GM18868 (cell line): ENCODE measurements at regions not wholly inside any gene's neighbourhood (a gene's known extent, or its start where the extent isn't known, plus 50 kb on each side); places are given as distances from the start of the nearest gene placed in this dataset.
"Not testable (repeated sequence)": the region's sequence is repeated elsewhere in the genome, so short reads cannot be mapped to it uniquely, and the experiment has no call there.

ENCODE experiments used
- ATAC-seq: cut with Tn5 transposase; IDR thresholded peaks from one replicate; pipeline ENCODE4 v1.9.1; 2021; ENCODE audit warnings: mild to moderate bottlenecking, moderate library complexity; ENCODE audit not compliant: unreplicated experiment

DNA sequence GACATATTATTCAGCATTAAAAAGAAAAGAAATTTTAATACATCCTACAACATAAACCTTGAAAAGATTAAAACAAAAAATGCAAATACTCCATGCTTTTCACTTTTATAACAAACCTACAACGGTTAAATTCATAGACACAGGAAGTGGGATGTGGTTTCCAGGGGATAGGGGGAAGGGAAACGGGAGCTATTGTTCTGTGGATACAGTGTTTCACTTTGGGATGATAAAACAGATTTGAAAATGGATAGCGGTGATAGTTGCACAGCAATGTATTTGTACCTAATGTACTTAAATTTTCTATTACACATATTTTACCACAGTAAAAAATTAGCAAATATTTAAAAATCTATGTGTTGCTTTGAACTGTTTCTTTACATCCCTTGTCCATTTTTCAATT lies 368.0 kb downstream of the CDY2B start:
- ATAC-seq: not testable (repeated sequence)

- ATAC-seq: not testable (repeated sequence)
Measured at GRCh38 chrY:17511476-17511875, 368.5 kb downstream of the CDY2B start.

DNA sequence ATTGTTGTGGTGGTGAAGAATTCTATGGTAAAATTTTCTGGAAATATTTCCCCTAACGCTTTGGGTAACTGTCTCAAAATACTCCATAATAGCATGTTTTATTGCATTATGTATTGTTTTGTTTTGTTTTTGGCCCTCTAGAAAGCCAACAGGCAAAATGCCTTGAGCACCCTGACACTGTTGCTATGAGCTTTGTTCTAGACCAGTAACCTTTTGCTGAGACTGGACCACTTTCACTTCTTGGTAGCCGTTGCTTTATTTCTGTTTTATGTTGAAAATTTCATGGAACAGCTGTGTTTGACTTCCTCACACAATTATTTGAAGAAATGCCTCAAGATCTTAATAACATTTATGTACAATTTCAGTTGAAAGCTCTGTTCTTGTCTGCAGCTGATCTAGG lies 374.2 kb downstream of the CDY2B start:
- ATAC-seq: not testable (repeated sequence)

DNA sequence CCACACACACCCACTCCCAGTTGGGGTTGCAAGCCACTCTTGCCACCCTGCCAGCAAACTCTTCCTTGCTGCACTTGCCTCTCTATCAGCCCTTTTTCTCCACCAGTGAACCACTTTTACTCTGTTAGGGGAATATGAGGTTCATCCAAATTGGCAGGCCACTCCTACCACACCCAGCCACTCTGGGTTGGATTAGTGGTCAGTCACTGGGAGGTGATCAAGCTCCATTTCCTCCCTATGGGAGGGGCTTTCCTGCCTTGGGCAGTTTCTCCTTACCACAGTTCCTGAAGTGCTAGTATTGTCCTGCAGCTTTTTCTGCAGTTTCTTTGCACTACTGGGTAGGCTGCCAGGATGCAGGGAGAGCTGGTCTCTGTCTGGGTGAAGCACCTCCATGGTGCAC lies 395.3 kb downstream of the CDY2B start:
- not testable (repeated sequence) for ATAC-seq

GRCh38 chrY:17484157-17484556 lies 395.9 kb downstream of the CDY2B start:
- ATAC-seq: peak; percentile 77

DNA sequence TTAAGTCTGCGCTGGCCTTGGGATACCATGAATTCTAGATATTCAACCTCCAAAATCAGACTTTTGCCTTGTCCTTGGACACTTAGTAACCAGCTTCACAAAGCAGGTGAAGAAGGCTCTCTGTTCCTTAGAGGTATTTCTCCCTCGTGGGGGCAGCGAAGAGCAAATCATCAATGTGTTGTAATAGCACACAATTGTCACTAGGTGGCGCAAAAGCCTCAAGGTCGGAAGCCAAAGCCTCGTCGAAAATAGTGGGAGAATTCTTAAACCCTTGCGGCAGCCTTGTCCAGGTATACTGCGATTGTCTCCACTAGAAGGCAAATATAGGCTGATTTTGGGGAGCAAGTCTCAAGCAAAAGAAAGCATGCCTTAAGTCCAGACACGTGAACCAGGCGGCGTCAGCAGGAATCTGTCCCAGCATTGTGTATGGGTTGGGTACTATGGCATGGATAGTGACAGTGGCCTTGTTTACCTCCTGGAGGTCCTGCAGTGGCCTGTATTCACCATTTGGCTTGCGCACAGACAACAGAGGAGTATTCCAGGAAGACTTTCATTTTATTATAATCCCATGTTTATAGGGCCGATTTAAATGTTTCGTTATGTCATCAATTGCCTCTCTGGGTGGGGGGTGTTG lies 398.5 kb downstream of the CDY2B start:
- peak; percentile 63 for ATAC-seq

DNA sequence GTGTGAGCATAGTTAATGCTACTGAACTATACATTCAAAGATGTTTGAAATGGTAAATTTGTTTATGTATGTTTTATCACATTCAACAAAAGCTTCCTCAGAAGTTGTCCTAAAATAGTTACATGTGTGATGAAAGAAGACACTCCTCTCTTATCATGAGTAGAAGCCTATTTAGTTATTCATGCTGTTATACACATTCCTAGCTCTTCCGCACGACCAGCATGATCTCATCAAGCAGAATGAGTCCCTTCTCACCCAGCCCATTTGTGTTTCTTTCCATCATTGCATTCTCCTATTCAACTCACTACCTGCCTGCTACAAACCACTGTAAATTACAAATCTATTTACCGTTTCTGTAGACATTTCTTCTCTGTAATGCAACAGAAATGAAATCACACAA lies 408.0 kb downstream of the CDY2B start:
- ATAC-seq: not testable (repeated sequence)

DNA sequence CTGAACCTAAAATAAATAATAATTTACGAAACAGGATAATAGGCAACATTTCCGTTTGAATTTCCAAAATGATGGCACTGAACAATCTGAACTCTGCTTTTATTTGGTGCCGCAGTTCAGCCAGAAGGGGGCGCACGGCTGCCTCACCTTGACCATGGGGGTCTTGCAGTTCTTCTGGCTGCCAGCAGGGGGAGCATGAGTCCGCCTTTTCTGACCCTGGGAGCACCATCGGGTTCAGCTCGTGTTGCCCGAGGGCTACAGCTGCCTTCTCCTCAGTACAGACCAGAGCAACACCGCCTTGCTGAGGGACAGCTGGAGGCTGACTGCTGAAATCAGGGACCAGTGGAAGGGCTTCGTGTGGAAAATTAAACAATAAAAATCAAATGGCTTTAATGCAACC lies 420.3 kb downstream of the CDY2B start:
- ATAC-seq: peak; percentile 98

- no peak for ATAC-seq
Measured at GRCh38 chrY:17430570-17431166, 449.4 kb downstream of the CDY2B start.

DNA sequence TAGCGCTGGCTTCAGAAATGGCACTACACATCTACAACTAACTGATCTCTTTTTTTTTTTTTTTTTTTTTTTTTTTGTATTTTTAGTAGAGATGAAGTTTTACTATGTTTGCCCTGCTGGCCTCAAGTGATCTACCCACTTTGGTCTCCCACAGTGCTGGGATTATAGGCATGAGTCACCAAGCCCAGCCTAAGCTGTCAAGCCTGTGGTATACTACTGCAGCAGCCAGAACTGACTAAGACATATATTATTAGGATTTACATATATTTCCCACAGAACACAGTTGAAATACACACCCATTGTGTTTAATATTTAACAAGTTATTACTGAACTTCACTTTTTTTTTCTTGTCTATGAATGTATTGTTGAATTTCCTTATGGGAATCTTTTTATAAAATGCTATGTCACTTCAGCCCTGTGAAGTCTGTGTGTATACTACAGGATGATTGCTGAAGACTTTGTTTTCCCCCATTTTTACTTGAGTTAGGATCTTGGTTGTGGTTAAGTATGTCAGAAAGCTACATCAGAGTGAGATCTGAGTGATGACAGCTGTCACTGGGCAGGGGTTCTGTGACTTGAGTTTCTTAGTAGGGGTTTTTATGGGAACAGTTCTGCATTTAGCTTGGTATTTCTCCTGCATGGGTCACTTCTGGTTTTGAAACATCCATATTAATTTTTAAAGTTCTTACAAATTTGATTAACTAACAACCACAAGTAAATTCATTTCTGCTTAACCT lies 481.5 kb downstream of the CDY2B start:
- peak; percentile 68 for ATAC-seq

DNA sequence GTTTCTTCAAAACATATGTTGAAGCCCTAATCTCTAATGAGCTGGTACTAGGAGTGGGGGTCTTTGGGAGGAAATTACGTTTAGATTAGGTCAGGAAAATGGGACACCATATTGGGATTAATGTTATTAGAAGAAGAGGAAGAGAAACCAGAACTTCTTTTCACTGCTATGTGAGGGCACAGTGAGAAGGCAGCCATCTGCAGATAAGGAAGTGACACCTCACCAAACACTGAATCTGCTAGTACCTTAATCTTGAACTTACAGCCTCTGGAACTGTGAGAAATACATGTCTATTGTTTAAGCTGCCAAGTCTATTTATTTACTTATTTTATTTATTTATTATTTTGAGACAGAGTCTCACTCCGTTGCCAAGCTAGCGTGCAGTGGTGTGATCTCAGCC lies 482.4 kb downstream of the CDY2B start:
- peak; percentile 74 for ATAC-seq

- no peak for ATAC-seq
Measured at GRCh38 chrY:17381431-17382070, 498.5 kb downstream of the CDY2B start.

GRCh38 chrY:17378326-17378725 lies 501.7 kb downstream of the CDY2B start:
- ATAC-seq: no peak

- ATAC-seq: no peak
Measured at GRCh38 chrY:17368413-17368812, 511.6 kb downstream of the CDY2B start.

DNA sequence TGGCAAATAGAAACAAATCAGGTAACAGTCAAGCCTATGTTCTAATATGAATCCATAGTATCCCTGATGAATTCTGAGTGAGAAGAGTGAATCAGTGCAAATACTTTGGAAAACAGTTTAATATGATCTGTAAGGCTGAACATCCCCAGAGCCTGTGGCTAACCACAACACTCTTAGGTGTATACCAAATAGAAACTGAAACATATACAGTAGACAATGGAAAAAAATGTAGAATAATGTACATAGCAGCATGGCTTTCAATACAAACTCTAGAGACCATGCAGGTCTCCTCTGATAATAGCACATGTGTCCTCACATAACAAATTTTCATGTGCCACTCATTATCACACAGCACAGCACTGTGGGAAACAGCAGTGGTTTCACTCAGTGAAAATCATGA lies 513.6 kb downstream of the CDY2B start:
- ATAC-seq: peak; percentile 76

GRCh38 chrY:17339028-17339427 lies 541.0 kb downstream of the CDY2B start:
- ATAC-seq: no peak

DNA sequence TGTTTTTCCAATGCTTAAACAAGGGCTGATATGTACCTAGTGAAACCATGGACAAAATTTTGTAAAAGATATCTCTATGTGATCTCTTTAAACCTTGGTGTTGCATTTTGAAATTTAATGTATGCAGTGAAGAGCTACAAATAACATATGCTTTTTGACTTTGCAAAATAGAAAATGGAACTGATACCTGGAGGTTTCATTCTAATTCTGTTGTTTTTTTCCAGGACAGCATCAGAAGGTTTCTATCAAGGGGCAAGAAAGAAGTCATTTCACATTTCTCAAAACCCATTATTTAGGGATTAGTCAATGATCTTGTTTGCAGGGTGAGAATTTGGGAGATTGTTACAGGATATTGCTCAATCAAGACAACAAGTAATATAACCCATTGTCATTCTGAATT lies 549.3 kb downstream of the CDY2B start:
- ATAC-seq: peak; percentile 41

DNA sequence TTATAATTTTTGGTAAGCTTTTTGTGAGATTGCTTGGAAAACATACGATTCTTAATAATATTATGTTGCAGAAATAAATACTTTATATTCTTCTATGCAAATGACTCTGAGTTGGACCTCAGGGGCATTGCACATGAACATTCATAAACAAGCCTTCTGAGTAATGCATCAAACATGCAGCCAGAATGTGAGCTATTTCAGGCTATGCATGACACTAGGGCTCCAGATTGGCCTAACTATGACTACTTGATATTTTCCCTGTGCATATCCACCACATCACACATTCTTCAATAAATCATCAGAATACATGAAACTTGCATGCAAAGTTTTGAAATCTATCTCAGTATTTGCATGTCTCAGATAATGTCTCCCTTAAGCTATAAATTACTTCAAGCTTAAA lies 560.1 kb downstream of the CDY2B start:
- ATAC-seq: no peak

DNA sequence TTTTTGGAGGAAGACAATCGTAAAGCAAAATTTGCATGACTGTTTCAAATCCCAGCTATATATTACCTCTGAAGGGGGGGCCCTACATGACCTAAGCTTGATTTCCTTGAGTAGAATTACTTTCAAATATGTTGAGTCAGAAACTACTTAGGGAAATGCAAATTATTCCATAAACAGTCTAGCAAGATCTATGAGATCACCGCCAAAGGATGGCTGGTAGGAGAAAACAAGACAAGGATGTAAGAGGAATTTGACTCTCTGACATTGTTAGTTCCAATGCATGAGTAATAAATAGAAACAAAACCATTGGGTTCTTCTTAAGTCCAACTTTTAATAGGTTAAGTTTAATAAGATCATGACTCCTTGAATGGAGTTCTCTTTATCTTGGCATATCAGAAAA lies 561.4 kb downstream of the CDY2B start:
- ATAC-seq: no peak

DNA sequence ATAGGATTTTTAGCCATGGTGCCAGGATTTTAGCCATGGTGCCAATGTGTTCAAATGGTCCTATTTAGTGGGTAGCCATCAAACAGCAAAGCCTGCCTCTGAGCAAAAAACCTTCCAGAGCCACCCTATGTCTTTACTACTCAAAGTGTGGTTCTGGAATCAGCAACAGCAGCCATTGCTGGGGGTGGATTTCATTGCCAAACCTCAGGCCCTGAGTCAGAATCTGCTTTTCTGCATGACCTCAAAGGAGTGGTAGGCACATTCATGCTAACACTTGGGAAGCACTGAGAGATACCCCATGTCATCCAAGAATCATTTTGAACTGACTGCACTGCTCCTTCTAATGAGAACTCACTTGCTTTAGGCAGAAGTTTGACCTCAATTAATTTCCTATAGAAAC lies 603.0 kb downstream of the CDY2B start:
- ATAC-seq: no peak

- ATAC-seq: no peak
Measured at GRCh38 chrY:17259497-17259896, 620.5 kb downstream of the CDY2B start.

DNA sequence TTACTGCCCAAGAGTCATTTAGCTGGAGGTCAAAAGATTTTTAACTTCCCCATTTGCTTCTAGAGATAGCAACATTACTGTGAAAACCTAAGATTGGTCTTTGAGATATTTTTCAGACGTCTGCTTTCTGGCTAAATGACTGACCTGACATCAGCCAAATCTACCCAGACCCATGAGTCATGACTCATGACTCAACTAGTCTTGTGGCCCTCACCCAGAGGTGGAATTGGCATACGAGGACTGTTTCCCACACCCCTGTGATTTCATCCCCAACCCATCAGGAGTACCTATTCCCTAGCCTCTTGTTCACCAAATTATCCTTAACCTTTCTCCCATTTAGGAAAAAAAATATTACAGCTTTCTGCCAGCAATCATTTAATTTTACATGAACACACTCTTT lies 641.6 kb downstream of the CDY2B start:
- ATAC-seq: no peak
